Loucy (cell line): ENCODE measurements at regions not wholly inside any gene's neighbourhood (a gene's known extent, or its start where the extent isn't known, plus 50 kb on each side); places are given as distances from the start of the nearest gene placed in this dataset.
"Not testable (repeated sequence)": the region's sequence is repeated elsewhere in the genome, so short reads cannot be mapped to it uniquely, and the experiment has no call there.

Experiments
- H2AFZ ChIP-seq: fragments of 200-600 bp; sonication (generic); 2 replicates; pipeline ENCODE4 v1.6.0; 2016; ENCODE audit warnings: antibody characterized with exemption, mild to moderate bottlenecking, low read length, moderate library complexity
- H3F3A ChIP-seq: fragments of 200-600 bp; 2 replicates; pipeline ENCODE4 v1.6.0; 2016; ENCODE audit warnings: antibody characterized with exemption, low read depth, mild to moderate bottlenecking
- H3K27me3 ChIP-seq: fragments of 200-600 bp; sonication (generic); 2 replicates; pipeline ENCODE4 v1.6.1; 2014; ENCODE audit warnings: low read length, mild to moderate bottlenecking; ENCODE audit not compliant: insufficient read depth, poor library complexity, severe bottlenecking
- H3K36me3 ChIP-seq: fragments of 200-600 bp; sonication (generic); 2 replicates; pipeline ENCODE4 v1.6.1; 2016; ENCODE audit warnings: low read length; ENCODE audit not compliant: insufficient read depth
- H3K4me1 ChIP-seq: fragments of 200-600 bp; sonication (generic); 2 replicates; pipeline ENCODE4 v1.5.1; 2014; ENCODE audit warnings: low read length, mild to moderate bottlenecking; ENCODE audit not compliant: insufficient read depth, poor library complexity, severe bottlenecking
- H3K4me2 ChIP-seq: fragments of 200-600 bp; sonication (generic); 2 replicates; pipeline ENCODE4 v1.6.0; 2014; ENCODE audit warnings: antibody characterized with exemption, low read length, low read depth, mild to moderate bottlenecking; ENCODE audit not compliant: poor library complexity, severe bottlenecking
- H3K4me3 ChIP-seq: fragments of 200-600 bp; sonication (generic); 2 replicates; pipeline ENCODE4 v1.5.1; 2014; ENCODE audit warnings: low read length, mild to moderate bottlenecking, mixed read lengths; ENCODE audit not compliant: poor library complexity, severe bottlenecking
- H3K79me2 ChIP-seq: fragments of 200-600 bp; sonication (generic); 2 replicates; pipeline ENCODE4 v1.6.1; 2014; ENCODE audit warnings: low read length; ENCODE audit not compliant: insufficient read depth
- H3K9ac ChIP-seq: fragments of 200-600 bp; sonication (generic); 2 replicates; pipeline ENCODE4 v1.6.0; 2014; ENCODE audit warnings: mild to moderate bottlenecking, low read depth, low read length, moderate library complexity; ENCODE audit not compliant: poor library complexity, severe bottlenecking
- H3K9me2 ChIP-seq: fragments of 200-600 bp; sonication (generic); replicated peaks from 2 replicates; pipeline ENCODE4 v1.6.1; 2016; ENCODE audit warnings: low read depth, low read length, mixed read lengths
- H3K9me3 ChIP-seq: fragments of 200-600 bp; sonication (generic); 2 replicates; pipeline ENCODE4 v1.6.1; 2014; ENCODE audit warnings: mild to moderate bottlenecking, antibody characterized with exemption, low read length, low read depth; ENCODE audit not compliant: insufficient read depth
- H4K20me1 ChIP-seq: fragments of 200-600 bp; sonication (generic); 2 replicates; pipeline ENCODE4 v1.6.0; 2014; ENCODE audit warnings: antibody characterized with exemption, low read length, mild to moderate bottlenecking; ENCODE audit not compliant: insufficient read depth, poor library complexity, severe bottlenecking
- EZH2phosphoT487 ChIP-seq: fragments of 200-600 bp; IDR thresholded peaks from 2 replicates; pipeline ENCODE4 v1.6.1; 2018; ENCODE audit warnings: antibody characterized with exemption, mild to moderate bottlenecking, moderate library complexity, borderline replicate concordance
- TF ChIP-seq, protein P1 (sequence below): fragments of 200-600 bp; sonication (generic); conservative IDR thresholded peaks from 2 replicates; pipeline ENCODE4 v1.5.1; 2014; ENCODE audit warnings: mild to moderate bottlenecking, antibody characterized with exemption, low read length

DNA sequence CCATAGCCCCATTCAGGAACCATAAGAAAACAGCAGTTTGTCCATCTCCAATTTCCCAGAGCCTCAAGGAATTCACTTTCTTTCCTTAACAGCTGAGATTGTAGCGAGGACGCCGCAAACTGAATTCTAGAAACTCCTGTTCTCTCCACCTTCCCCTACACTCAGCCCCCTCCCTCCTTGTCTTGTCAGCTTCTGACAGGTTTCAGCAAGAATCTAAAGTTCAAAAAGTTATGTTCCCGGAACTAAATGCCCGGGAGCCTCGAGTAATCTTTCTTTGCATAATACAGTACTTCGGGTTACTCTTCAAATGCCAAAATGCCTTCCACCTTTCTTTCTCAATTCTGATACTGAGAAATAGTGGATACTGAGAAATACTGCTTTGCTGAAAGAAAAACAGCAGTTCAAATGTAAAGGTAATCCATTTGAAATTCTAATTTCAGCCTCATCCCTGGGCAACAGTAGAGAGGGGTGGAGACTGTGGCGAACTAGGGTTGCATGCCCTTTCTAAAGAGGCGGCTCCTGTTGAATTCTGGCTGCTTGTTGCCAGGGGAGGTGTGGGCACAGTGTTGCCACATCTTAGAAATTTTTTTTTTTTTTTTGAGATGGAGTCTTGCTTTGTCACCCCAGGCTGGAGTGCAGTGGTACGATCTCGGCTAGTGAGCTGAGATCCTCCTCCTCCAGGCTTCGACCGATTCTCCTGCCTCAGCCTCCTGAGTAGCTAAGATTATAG lies 63.5 kb upstream of the USP7 start:
- Histone ChIP-seq H3K79me2 (no peaks in the 10 kb centered on the region), H3K4me2 (no peak overlapping the region), H3K9me2 (no peaks in the 10 kb centered on the region), H3K27me3 (no peaks in the 10 kb centered on the region), H4K20me1 (no peaks in the 10 kb centered on the region), H3K4me1 (no peaks in the 10 kb centered on the region), H2AFZ (no peak overlapping the region), H3K4me3 (no peak overlapping the region), H3F3A (no peaks in the 10 kb centered on the region), H3K9me3 (no peaks in the 10 kb centered on the region), H3K36me3 (no peaks in the 10 kb centered on the region), H3K9ac (no peak overlapping the region)
- TF ChIP-seq, protein P1, sequence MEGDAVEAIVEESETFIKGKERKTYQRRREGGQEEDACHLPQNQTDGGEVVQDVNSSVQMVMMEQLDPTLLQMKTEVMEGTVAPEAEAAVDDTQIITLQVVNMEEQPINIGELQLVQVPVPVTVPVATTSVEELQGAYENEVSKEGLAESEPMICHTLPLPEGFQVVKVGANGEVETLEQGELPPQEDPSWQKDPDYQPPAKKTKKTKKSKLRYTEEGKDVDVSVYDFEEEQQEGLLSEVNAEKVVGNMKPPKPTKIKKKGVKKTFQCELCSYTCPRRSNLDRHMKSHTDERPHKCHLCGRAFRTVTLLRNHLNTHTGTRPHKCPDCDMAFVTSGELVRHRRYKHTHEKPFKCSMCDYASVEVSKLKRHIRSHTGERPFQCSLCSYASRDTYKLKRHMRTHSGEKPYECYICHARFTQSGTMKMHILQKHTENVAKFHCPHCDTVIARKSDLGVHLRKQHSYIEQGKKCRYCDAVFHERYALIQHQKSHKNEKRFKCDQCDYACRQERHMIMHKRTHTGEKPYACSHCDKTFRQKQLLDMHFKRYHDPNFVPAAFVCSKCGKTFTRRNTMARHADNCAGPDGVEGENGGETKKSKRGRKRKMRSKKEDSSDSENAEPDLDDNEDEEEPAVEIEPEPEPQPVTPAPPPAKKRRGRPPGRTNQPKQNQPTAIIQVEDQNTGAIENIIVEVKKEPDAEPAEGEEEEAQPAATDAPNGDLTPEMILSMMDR, result no peak
- TF ChIP-seq EZH2phosphoT487, result no peak

DNA sequence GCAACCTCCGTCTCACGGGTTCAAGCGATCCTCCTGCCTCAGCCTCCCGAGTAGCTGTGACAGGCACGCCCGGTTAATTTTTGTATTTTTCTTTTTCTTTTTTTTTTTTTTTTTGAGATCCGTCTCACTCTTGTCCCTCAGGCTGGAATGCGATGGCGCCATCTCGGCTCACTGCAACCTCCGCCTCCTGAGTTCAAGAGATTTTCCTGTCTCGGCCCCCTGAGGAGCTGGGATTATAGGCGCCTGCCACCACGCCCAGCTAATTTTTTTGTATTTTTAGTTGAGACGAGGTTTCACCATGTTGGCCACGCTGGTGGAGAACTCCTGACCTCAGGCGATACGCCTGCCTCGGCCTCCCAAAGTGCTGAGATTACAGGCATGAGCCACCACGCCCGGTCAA lies 63.0 kb upstream of the HAPSTR1 start:
- H3K36me3 ChIP-seq, H3K9me2 ChIP-seq, H3K9me3 ChIP-seq, H3K9ac ChIP-seq, H3K27me3 ChIP-seq, H3K4me3 ChIP-seq, H3F3A ChIP-seq, H3K4me1 ChIP-seq, H3K4me2 ChIP-seq, H3K79me2 ChIP-seq, H2AFZ ChIP-seq, H4K20me1 ChIP-seq: not testable (repeated sequence)

DNA sequence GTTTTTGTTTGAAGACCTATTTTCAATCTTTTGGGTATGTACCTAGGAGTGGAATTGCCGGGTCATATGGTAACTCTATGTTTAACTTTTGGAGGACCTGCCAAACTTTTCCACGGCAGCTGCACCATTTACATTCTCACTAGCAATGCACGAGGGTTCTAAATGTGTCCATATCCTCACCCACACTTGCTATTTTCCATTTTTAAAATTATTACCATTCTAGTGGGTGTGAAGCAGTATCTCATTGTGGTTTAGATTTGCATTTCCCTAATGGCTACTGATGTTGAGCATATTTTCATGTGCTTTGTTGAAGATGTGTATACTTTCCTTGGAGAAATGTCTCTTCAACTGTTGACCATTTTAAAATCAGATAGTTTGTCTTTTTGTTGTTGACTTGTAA lies 60.3 kb upstream of the HAPSTR1 start:
- no peaks in the 10 kb centered on the region for H3K4me1 ChIP-seq
- no peaks in the 10 kb centered on the region for H3K27me3 ChIP-seq
- H3F3A ChIP-seq, result no peaks in the 10 kb centered on the region
- H3K36me3 ChIP-seq, result no peaks in the 10 kb centered on the region
- no peaks in the 10 kb centered on the region for H3K79me2 ChIP-seq
- TF ChIP-seq EZH2phosphoT487, result no peak
- TF ChIP-seq, protein P1, result no peak
- H2AFZ ChIP-seq, result no peak overlapping the region
- H3K9me3 ChIP-seq, result no peaks in the 10 kb centered on the region
- H3K4me2 ChIP-seq, result no peak overlapping the region
- H4K20me1 ChIP-seq, result no peaks in the 10 kb centered on the region
- no peak overlapping the region for H3K9ac ChIP-seq
- no peaks in the 10 kb centered on the region for H3K9me2 ChIP-seq
- H3K4me3 ChIP-seq, result no peak overlapping the region
